Lung (tissue), 11 donors: ENCODE measurements at regions not wholly inside any gene's neighbourhood (a gene's known extent, or its start where the extent isn't known, plus 50 kb on each side); places are given as distances from the start of the nearest gene placed in this dataset.

Experiments used
- ATAC-seq: fragments of 200-7000 bp; cut with Tn5 transposase; one replicate; pipeline ENCODE4 v1.9.1; 2020; ENCODE audit warnings: moderate number of reproducible peaks; ENCODE audit not compliant: insufficient read depth, low FRiP score
- DNase-seq, 3 donors: peaks; one replicate each; pipeline ENCODE4 v3.0.0-alpha.2; 2013 to 2017
- H3K27ac ChIP-seq, 2 donors: one replicate each; pipeline ENCODE4 v1.5.1; 2013; ENCODE audit warnings: mild to moderate bottlenecking in 2 of 2, moderate library complexity in 2 of 2, control low read depth in 1 of 2, inconsistent platforms in 1 of 2, low read depth in 1 of 2, low read length in 1 of 2
- H3K27me3 ChIP-seq, 3 donors: one replicate each; pipeline ENCODE4 v1.5.1; 2013; ENCODE audit warnings: low read length in 2 of 3; ENCODE audit not compliant: control insufficient read depth in 3 of 3, insufficient read depth in 3 of 3
- H3K36me3 ChIP-seq, 4 donors: one replicate each; pipeline ENCODE4 v1.5.1; 2013; ENCODE audit warnings: low read length in 4 of 4, mild to moderate bottlenecking in 1 of 4, moderate library complexity in 1 of 4; ENCODE audit not compliant: control insufficient read depth in 4 of 4, insufficient read depth in 4 of 4
- H3K4me1 ChIP-seq, 5 donors: one replicate each; pipeline ENCODE4 v1.5.1; 2013; ENCODE audit warnings: low read length in 5 of 5, mild to moderate bottlenecking in 2 of 5, moderate library complexity in 1 of 5; ENCODE audit not compliant: control insufficient read depth in 5 of 5, insufficient read depth in 5 of 5
- H3K4me3 ChIP-seq: one replicate; pipeline ENCODE4 v1.5.1; 2013; ENCODE audit warnings: mild to moderate bottlenecking, control low read depth, moderate library complexity
- H3K9ac ChIP-seq, 2 donors: one replicate each; pipeline ENCODE4 v1.5.1; 2013; ENCODE audit warnings: low read length in 2 of 2, control low read depth in 1 of 2; ENCODE audit not compliant: insufficient read depth in 1 of 2
- H3K9me3 ChIP-seq, 4 donors: one replicate each; pipeline ENCODE4 v1.5.1; 2013; ENCODE audit warnings: low read length in 3 of 4, mild to moderate bottlenecking in 1 of 4, moderate library complexity in 1 of 4; ENCODE audit not compliant: control insufficient read depth in 4 of 4, insufficient read depth in 3 of 4
- CTCF ChIP-seq: IDR thresholded peaks from 2 replicates; pipeline ENCODE4 v1.5.1; 2012; ENCODE audit warnings: mild to moderate bottlenecking; ENCODE audit errors: control extremely low read depth, extremely low read depth
- WGBS, 2 donors: extraction: QIAGEN DNeasy Blood & Tissue Kit; methylation state at CpG; one replicate each; pipeline ENCODE4 v1.1.7; 2013; 5-methylcytosine and 5-hydroxymethylcytosine counted together
- donor health status: control.
- donor health status: control.
- donor health status: Bipolar disorder and iron deficiency.
- donor health status: healthy.
- donor health status: DM: yes; HTN: yes; CAD: no.

- WGBS, 2 donors = 53 to 55% methylated on average over 3 of the region's 3 CpGs
- DNase-seq (no peak), ATAC-seq (no peak)
- no peaks in the 10 kb centered on the region for H3K27me3 ChIP-seq
- TF ChIP-seq CTCF = no peak
- peaks cover 0 to 2% (median 0%) of the 10 kb centered on the region in 4 donors for H3K9me3 ChIP-seq
- H3K9ac ChIP-seq = no peak overlapping the region
- H3K4me3 ChIP-seq = no peak overlapping the region
- H3K36me3 ChIP-seq = no peaks in the 10 kb centered on the region
- H3K4me1 ChIP-seq = no peaks in the 10 kb centered on the region
- no peak overlapping the region for H3K27ac ChIP-seq
Measured at GRCh38 chr14:28875934-28876571, 109.5 kb downstream of the FOXG1 start.

GRCh38 chr14:28876572-28876945 lies 110.0 kb downstream of the FOXG1 start:
- Histone ChIP-seq H3K27me3 (no peaks in the 10 kb centered on the region), H3K36me3 (no peaks in the 10 kb centered on the region), H3K4me1 (no peaks in the 10 kb centered on the region), H3K27ac (no peak overlapping the region), H3K9me3 (peaks cover 0 to 2% (median 0%) of the 10 kb centered on the region in 4 donors), H3K4me3 (no peak overlapping the region), H3K9ac (no peak overlapping the region)
- WGBS, 2 donors = 82 to 85% methylated on average over 4 of the region's 4 CpGs
- ATAC-seq (no peak), DNase-seq (no peak)
- TF ChIP-seq CTCF = no peak

GRCh38 chr14:28877923-28878322 lies 111.3 kb downstream of the FOXG1 start:
- Histone ChIP-seq H3K9me3 (peaks cover 0 to 2% (median 0%) of the 10 kb centered on the region in 4 donors), H3K9ac (no peak overlapping the region), H3K4me3 (no peak overlapping the region), H3K4me1 (no peaks in the 10 kb centered on the region), H3K27ac (no peak overlapping the region), H3K36me3 (no peaks in the 10 kb centered on the region), H3K27me3 (no peaks in the 10 kb centered on the region)
- DNase-seq (no peak), ATAC-seq (no peak)
- TF ChIP-seq CTCF = no peak

- ATAC-seq (no peak), DNase-seq (no peak)
- H3K4me3 ChIP-seq = no peak overlapping the region
- H3K27ac ChIP-seq = no peak overlapping the region
- no peaks in the 10 kb centered on the region for H3K4me1 ChIP-seq
- H3K9ac ChIP-seq = no peak overlapping the region
- no peaks in the 10 kb centered on the region for H3K27me3 ChIP-seq
- no peak for TF ChIP-seq CTCF
- peaks cover 0 to 2% (median 0%) of the 10 kb centered on the region in 4 donors for H3K9me3 ChIP-seq
- no peaks in the 10 kb centered on the region for H3K36me3 ChIP-seq
- 74 to 76% methylated on average over 5 of the region's 5 CpGs for WGBS, 2 donors
Measured at GRCh38 chr14:28879573-28879996, 113.0 kb downstream of the FOXG1 start.
